Erythroblast (primary cell): ENCODE measurements at regions not wholly inside any gene's neighbourhood (a gene's known extent, or its start where the extent isn't known, plus 50 kb on each side); places are given as distances from the start of the nearest gene placed in this dataset.

Experiments used
- GATA1 ChIP-seq: IDR thresholded peaks from 2 replicates; pipeline ENCODE4 v1.6.1; 2011; ENCODE audit warnings: low read depth, mild to moderate bottlenecking, control low read depth, low read length, moderate library complexity
- POLR2A ChIP-seq: IDR thresholded peaks from 2 replicates; pipeline ENCODE4 v1.6.1; 2011; ENCODE audit warnings: mild to moderate bottlenecking, low read length

- TF ChIP-seq POLR2A = no peak
- TF ChIP-seq GATA1 = no peak
These were observed 373.5 kb downstream of the KCNJ2 start for GRCh38 chr17:70542876-70543275.
